Smooth muscle cell (in vitro differentiated cells): ENCODE measurements at regions not wholly inside any gene's neighbourhood (a gene's known extent, or its start where the extent isn't known, plus 50 kb on each side); places are given as distances from the start of the nearest gene placed in this dataset.

ENCODE experiments used
- DNase-seq: peaks from one replicate; lab custom pipeline; 2025; ENCODE audit not compliant: unreplicated experiment; lab: John Stamatoyannopoulos, UW
- H2AFZ ChIP-seq: fragments of 200-600 bp; sonication (generic); 2 replicates; pipeline ENCODE4 v1.6.0; 2016; ENCODE audit warnings: antibody characterized with exemption, low read depth, mild to moderate bottlenecking
- H3F3A ChIP-seq: fragments of 200-600 bp; sonication (generic); 2 replicates; pipeline ENCODE4 v1.6.0; 2017; ENCODE audit warnings: antibody characterized with exemption, low read depth
- H3K27ac ChIP-seq: fragments of 200-600 bp; sonication (generic); 2 replicates; pipeline ENCODE4 v1.5.1; 2016; ENCODE audit warnings: low read depth, mild to moderate bottlenecking
- H3K27me3 ChIP-seq: fragments of 200-600 bp; sonication (generic); 2 replicates; pipeline ENCODE4 v1.6.1; 2016; ENCODE audit warnings: low read depth, mild to moderate bottlenecking
- H3K36me3 ChIP-seq: fragments of 200-600 bp; sonication (generic); 2 replicates; pipeline ENCODE4 v1.5.1; 2016; ENCODE audit warnings: low read depth
- H3K4me1 ChIP-seq: fragments of 200-600 bp; sonication (generic); 2 replicates; pipeline ENCODE4 v1.5.1; 2016; ENCODE audit warnings: low read depth
- H3K4me2 ChIP-seq: fragments of 200-600 bp; sonication (generic); 2 replicates; pipeline ENCODE4 v1.6.0; 2016; ENCODE audit warnings: mild to moderate bottlenecking
- H3K4me3 ChIP-seq: fragments of 200-600 bp; sonication (generic); 2 replicates; pipeline ENCODE4 v1.5.1; 2016; ENCODE audit warnings: mild to moderate bottlenecking
- H3K79me2 ChIP-seq: fragments of 200-600 bp; sonication (generic); 2 replicates; pipeline ENCODE4 v1.6.0; 2016; ENCODE audit warnings: low read depth, mild to moderate bottlenecking
- H3K9ac ChIP-seq: fragments of 200-600 bp; sonication (generic); 2 replicates; pipeline ENCODE4 v1.6.0; 2016; ENCODE audit warnings: low read depth
- H3K9me3 ChIP-seq: fragments of 200-600 bp; sonication (generic); replicated peaks from 2 replicates; pipeline ENCODE4 v1.5.1; 2016; ENCODE audit warnings: low read depth
- H4K20me1 ChIP-seq: fragments of 200-600 bp; sonication (generic); 2 replicates; pipeline ENCODE4 v1.6.0; 2016; ENCODE audit warnings: low read depth
- WGBS: methylation state at CpG from one replicate; pipeline ENCODE4 v1.1.7; 2016; ENCODE audit warnings: low lambda C conversion rate; 5-methylcytosine and 5-hydroxymethylcytosine counted together
- TF ChIP-seq, protein P1 (sequence below): fragments of 200-600 bp; sonication (generic); IDR thresholded peaks from 2 replicates; pipeline ENCODE4 v1.5.1; 2017; ENCODE audit warnings: borderline replicate concordance, mild to moderate bottlenecking, antibody characterized with exemption; ENCODE audit not compliant: insufficient read depth, poor library complexity, severe bottlenecking

- Histone ChIP-seq H3F3A (no peaks in the 10 kb centered on the region), H3K36me3 (no peaks in the 10 kb centered on the region), H2AFZ (no peak overlapping the region), H4K20me1 (no peaks in the 10 kb centered on the region), H3K9ac (no peak overlapping the region), H3K4me3 (no peak overlapping the region), H3K27me3 (no peaks in the 10 kb centered on the region), H3K27ac (no peak overlapping the region), H3K9me3 (no peaks in the 10 kb centered on the region), H3K79me2 (no peaks in the 10 kb centered on the region), H3K4me2 (no peak overlapping the region), H3K4me1 (no peaks in the 10 kb centered on the region)
- no peak for DNase-seq
- WGBS = 79% methylated on average over 5 of the region's 5 CpGs
- TF ChIP-seq, protein P1, sequence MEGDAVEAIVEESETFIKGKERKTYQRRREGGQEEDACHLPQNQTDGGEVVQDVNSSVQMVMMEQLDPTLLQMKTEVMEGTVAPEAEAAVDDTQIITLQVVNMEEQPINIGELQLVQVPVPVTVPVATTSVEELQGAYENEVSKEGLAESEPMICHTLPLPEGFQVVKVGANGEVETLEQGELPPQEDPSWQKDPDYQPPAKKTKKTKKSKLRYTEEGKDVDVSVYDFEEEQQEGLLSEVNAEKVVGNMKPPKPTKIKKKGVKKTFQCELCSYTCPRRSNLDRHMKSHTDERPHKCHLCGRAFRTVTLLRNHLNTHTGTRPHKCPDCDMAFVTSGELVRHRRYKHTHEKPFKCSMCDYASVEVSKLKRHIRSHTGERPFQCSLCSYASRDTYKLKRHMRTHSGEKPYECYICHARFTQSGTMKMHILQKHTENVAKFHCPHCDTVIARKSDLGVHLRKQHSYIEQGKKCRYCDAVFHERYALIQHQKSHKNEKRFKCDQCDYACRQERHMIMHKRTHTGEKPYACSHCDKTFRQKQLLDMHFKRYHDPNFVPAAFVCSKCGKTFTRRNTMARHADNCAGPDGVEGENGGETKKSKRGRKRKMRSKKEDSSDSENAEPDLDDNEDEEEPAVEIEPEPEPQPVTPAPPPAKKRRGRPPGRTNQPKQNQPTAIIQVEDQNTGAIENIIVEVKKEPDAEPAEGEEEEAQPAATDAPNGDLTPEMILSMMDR = no peak
Measured at GRCh38 chr5:166517976-166518375, 1773.5 kb upstream of the WWC1 start.

- 86% methylated on average over 2 of the region's 2 CpGs for WGBS
Measured at GRCh38 chr5:166523206-166523605, 1768.2 kb upstream of the WWC1 start.

DNA sequence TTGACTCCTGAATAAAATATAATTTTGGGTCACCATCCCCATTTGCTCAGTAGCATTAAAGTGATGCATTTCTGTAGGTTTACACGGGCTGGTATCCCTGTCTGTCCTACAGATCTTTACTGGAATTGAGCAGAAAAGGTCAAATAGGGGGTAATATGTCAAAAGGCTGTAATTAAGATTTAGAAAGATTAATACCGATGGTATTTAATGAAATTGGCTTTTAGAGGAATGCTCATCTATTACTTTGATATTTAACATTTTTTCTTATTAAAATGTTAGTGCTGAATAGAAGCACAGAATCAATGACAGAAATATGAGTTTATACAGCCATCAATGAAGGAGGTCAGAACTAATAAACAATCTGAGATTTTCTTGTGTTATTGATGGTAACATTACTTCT is 1762.2 kb upstream of the WWC1 start:
- Histone ChIP-seq H3F3A (no peaks in the 10 kb centered on the region), H3K4me2 (no peak overlapping the region), H3K36me3 (no peaks in the 10 kb centered on the region), H3K9ac (no peak overlapping the region), H3K4me1 (no peaks in the 10 kb centered on the region), H3K9me3 (no peaks in the 10 kb centered on the region), H4K20me1 (no peaks in the 10 kb centered on the region), H2AFZ (no peak overlapping the region), H3K27ac (no peak overlapping the region), H3K4me3 (no peak overlapping the region), H3K79me2 (no peaks in the 10 kb centered on the region), H3K27me3 (no peaks in the 10 kb centered on the region)
- DNase-seq = no peak
- TF ChIP-seq, protein P1 = no peak
- 64% methylated on average over 2 of the region's 2 CpGs for WGBS

More at GRCh38 chr5:166523206-166523605, 1768.2 kb upstream of the WWC1 start:
- H3K27ac ChIP-seq = no peak overlapping the region
- H3K9ac ChIP-seq = no peak overlapping the region
- no peaks in the 10 kb centered on the region for H4K20me1 ChIP-seq
- no peaks in the 10 kb centered on the region for H3K79me2 ChIP-seq
- H3K4me3 ChIP-seq = no peak overlapping the region
- no peaks in the 10 kb centered on the region for H3K36me3 ChIP-seq
- H3K4me2 ChIP-seq = no peak overlapping the region
- no peaks in the 10 kb centered on the region for H3K9me3 ChIP-seq
- no peaks in the 10 kb centered on the region for H3K27me3 ChIP-seq
- H3F3A ChIP-seq = no peaks in the 10 kb centered on the region
- H3K4me1 ChIP-seq = no peaks in the 10 kb centered on the region
- TF ChIP-seq, protein P1 = no peak
- no peak overlapping the region for H2AFZ ChIP-seq
- no peak for DNase-seq

GRCh38 chr5:166532456-166533220 is 1758.8 kb upstream of the WWC1 start:
- TF ChIP-seq, protein P1 = no peak
- Histone ChIP-seq H3K9me3 (no peaks in the 10 kb centered on the region), H3K9ac (no peak overlapping the region), H2AFZ (no peak overlapping the region), H3K4me2 (no peak overlapping the region), H3K4me1 (no peaks in the 10 kb centered on the region), H3K4me3 (no peak overlapping the region), H3F3A (no peaks in the 10 kb centered on the region), H3K79me2 (no peaks in the 10 kb centered on the region), H3K27ac (no peak overlapping the region), H3K36me3 (no peaks in the 10 kb centered on the region), H3K27me3 (no peaks in the 10 kb centered on the region), H4K20me1 (no peaks in the 10 kb centered on the region)
- no peak for DNase-seq
- 67% methylated on average over 5 of the region's 5 CpGs for WGBS
